GM21447 (cell line): ENCODE measurements at regions not wholly inside any gene's neighbourhood (a gene's known extent, or its start where the extent isn't known, plus 50 kb on each side); places are given as distances from the start of the nearest gene placed in this dataset.

ENCODE experiments used
- ATAC-seq: cut with Tn5 transposase; IDR thresholded peaks from one replicate; pipeline ENCODE4 v1.9.1; 2021; ENCODE audit not compliant: unreplicated experiment

DNA sequence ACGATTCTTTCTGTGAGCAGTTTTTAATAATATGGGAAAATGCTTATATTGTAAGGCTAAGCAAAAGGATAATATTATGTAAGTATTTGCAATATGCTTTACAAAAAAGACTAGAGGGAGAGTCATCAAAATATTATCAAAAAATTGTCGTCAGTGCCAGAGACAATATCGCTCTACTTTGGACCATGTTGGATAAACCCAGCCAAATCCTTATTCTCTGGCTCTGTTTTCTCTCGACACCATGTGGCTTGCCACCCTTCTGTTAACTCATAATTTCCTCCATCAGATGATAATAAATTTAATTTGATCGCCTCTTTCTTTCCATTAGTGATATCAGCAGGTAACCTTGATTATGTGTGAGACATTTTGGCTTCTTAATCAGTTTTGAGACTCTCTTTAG lies 129.9 kb downstream of the CDC42EP3 start:
- ATAC-seq = no peak

- no peak for ATAC-seq
These were observed 127.4 kb downstream of the CDC42EP3 start for GRCh38 chr2:37543999-37544557.

- ATAC-seq = no peak
These were observed 126.8 kb downstream of the CDC42EP3 start for GRCh38 chr2:37544591-37545031.

DNA sequence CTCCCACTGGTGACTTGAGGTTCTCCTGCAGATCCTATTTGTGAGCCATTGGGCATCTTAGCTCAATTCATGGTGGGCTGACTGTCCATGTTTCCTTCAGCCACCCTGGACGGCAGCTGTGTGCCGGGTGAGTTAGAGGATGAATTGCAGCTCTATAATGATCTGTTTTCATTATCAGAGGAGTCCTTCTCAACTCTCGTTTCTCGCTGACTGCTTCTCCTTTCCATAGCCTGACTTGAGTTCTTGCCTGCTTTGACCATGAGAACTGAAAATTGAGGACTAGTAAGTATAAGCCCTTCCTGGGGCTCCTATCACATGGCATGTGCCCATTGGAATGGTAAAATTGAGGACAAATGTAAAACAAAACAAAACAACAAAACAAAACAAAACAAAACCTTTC lies 121.8 kb downstream of the CDC42EP3 start:
- peak; percentile 64 for ATAC-seq

DNA sequence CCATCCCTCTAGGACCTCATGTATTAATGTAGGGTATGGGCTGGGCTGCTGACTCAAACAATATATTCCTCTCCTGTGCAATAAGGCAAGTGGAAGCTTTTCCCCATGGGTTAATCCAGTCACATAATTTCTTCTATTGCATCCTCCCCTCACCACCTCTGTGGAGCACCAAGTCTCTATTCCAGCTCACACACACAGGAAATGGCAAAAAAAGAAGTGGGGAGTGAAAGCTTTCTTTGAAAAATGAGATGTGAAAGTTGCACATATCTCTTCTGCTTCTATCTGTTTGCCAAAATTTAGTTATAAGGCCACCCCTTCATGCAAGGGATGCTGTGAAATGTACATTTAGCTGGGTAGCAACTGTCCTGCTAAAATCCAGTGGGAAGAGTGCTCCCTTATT lies 121.3 kb downstream of the CDC42EP3 start:
- ATAC-seq = peak; percentile 45

DNA sequence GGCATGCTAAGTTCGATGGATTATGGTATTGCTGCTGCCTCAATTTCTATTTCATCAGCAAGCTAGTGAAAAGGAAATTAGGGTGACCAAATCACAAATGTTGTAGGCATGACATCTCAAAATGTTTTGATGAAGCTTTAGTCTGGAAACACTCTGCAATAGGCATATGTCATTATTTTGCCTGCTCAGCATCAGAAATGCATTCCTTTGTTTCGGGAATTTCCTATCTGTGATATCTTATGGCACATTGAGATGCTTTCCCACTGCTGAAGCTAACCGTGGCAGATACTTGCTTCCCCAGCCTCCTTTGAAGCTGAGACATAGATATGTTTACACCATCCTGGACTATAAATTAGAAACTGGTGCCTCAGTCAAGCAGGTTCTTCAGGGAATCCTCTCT lies 119.7 kb downstream of the CDC42EP3 start:
- no peak for ATAC-seq

DNA sequence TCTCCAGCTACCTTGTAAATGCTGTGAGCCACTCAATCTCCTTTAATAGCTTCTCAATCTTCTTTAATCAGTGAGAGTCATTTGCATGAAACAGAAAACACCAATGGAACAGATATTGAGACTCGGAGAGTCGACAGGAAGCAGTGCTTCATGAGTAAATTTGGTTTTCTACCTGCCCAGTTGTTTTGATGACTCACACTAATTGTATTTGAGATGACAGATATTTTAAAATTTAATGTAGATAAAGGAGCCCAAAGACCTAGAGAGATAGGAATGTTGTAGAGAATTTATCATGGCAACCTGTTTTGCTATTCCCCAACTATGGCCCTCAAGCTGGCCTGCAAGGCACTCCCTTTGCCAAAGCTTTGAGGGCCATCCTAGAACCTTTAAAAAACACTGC lies 119.1 kb downstream of the CDC42EP3 start:
- ATAC-seq = no peak

DNA sequence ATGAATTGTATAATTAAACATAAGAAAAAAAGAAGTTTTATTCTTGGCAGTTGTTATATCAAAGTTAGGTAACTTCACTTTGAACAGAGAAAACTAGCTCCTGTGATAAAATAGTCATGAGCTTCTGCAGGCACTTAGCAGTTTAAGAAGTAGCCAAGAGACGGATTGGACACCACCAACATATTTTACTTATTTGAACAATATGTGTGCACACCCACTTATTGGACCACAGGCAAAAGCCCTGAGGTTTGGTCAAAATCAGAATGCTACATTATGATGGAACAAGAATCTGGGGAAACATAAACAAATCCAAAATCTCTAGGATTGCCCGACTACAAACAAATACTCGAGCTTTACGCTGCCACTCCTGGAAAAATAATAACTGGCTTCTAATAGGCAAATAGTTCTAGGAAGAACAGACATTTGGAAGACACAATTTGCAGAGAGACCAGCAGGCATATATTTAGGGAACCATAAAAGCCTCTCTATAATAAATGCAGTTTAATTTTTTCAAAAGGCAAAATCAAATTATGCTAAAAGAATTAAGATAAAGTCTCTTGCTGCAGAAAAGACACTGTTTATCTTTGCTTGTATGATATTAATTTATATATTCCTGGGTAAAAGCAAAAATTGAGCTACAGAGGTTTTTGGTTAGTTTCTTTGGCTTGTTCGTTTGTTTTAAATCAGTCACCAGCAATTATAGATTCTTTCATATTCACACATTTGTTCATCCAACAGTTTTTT lies 117.9 kb downstream of the CDC42EP3 start:
- no peak for ATAC-seq

DNA sequence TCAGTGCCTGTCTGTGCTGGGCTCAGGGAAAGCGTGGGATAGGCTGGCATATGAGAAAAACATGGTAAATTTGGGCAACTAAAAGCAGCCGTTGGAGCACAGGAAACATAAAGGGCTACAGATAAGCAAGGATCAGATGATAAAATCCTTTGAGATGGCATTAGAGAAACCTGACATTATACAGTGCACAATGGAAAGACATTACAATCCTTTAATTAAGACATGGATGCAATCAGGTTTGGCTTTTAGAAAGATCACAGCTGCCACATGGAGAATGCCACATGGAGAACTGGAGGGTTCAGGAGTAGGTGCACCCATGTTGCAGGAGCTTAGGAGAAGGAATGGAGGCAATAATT lies 117.3 kb downstream of the CDC42EP3 start:
- ATAC-seq = no peak

DNA sequence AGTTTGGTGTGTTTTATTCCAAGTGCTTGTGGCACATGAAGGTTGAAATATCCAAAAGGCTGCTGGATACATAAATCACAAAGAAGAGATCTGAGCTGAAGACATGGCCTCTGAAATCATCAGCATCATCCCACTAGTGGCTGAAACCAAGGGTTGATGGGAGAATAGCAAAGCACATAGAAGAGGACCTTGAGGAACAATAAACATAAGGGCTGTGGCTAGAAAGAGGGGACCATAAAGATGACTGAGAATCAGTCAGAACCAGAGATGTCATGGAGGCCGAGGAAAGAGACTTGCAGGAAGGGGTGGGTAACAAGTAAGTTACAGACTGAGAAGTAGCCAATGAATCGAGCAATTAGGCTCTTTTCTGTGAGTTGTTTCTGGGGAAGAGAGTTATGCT lies 116.8 kb downstream of the CDC42EP3 start:
- no peak for ATAC-seq

GRCh38 chr2:37555457-37555856 lies 116.0 kb downstream of the CDC42EP3 start:
- no peak for ATAC-seq

- no peak for ATAC-seq
These were observed 115.2 kb downstream of the CDC42EP3 start for GRCh38 chr2:37556256-37556655.

DNA sequence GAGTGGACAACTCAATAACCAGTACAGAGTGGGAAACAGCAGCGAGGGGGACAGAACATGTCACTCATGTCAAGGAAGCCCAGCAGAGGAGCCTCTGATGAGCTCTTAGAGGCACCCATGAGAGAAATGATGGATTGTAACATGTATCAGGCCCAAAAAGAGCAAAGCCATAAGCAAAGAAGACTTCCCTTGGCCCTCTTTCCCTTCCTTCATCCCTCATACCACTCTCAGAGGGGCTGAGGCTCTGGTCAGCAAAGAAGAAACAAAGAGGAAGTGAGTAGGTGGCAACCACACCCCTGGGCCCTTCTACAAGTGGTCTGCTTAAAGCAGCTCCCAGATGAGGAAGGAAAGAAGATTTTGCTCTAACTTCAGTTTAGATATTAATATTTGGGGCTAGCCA lies 112.8 kb downstream of the CDC42EP3 start:
- ATAC-seq = peak; percentile 68

DNA sequence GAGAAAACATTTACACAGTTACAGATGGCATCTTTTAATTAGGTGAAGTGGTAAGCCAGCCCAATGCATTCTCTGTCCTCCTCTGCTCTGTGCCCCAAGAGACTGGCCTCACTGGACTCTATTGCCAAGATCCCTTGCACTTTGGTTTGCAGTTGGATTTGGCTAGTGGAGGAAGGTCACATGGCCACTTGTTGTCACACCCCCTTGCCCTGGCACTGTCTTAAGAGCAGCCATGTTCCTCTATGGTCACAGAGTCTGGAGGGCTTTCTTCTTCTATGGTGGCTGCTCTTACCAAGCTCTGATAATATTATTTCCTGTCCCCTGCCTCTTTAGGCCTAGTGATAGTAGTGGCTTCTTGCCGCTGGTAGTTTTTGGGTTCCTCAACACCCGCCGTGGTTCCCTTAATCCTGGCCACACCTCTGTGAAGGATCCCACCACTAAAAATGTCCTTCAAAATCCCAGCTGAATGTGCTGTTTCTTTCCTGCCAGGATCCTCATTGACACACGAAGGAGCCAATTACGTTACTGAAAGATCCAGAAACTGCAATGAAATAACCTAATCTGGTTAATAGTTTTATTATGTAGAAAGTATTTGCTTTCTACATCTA lies 111.1 kb downstream of the CDC42EP3 start:
- ATAC-seq = no peak

GRCh38 chr2:37560863-37561614 lies 110.4 kb downstream of the CDC42EP3 start:
- ATAC-seq = no peak

GRCh38 chr2:37561615-37562569 lies 109.5 kb downstream of the CDC42EP3 start:
- peak; percentile 76 for ATAC-seq

DNA sequence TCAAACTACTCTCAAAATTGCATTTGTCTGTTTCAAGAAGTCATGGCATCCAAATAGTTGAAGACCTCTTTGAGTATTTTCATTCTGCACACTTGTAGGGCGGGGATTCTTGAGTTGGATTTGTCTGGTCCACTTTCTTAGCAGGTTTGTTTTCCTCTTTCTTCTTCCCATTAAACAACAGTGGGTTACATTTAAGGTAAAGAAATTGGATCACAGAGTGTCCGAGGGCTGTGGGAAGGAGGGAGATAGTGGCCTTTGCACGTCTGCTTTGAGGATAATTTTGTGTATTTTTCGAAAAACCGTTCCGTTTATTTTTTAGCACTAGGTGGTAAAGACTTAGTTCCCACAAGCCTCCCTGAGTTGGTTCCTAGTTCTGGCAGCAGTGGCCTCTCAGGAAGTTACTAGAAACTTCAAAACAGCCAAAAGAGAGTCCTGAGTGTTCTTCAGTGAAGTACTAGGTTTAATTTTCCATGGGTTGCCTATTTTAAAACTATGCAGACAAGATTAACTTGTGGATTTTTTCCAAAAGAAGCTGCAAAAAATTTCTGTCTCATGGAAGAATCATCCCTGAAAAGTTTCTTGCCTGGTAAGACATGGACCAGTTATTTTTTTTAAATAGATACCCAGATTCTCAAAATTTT lies 107.9 kb downstream of the CDC42EP3 start:
- ATAC-seq = no peak

DNA sequence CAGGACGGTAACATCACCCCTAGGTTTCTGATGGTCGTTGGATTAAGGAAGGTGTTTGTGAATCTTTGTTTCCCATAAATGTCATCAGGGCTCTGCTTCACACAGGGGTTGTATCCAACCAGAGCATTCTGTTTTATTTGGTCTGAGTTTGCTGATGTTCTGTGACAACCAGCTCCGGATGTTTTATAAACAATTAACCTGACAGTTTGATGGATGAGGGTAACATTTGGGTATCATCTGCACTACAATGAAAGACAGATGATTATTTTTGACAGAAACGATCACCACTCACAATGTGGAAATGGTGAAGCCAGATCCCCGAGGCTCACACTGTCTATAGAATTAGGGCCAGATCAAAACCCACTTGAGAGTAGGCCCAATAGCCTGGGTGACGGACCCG lies 107.1 kb downstream of the CDC42EP3 start:
- ATAC-seq = no peak

DNA sequence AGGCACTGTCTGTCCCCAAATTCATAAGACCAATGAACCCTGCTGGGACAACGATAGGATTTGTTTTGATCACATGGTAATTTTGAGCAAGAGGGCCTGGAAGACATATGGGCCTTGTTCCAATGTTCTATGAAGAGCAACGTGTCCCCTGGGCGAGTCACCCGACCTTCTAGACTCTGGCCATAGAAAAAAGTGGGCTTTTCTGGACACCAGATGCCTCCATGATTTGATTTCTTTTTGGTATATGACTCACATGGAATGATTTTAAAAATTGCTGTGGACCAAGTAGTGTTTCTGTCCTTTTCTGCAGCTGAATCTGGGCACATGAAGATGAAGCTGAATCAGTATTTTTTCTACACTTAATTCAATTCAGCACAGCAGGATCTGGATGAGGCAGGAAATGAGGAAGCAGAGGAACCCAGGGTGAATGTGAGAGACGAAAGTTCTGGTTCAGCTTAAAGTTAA lies 104.9 kb downstream of the CDC42EP3 start:
- ATAC-seq = no peak

DNA sequence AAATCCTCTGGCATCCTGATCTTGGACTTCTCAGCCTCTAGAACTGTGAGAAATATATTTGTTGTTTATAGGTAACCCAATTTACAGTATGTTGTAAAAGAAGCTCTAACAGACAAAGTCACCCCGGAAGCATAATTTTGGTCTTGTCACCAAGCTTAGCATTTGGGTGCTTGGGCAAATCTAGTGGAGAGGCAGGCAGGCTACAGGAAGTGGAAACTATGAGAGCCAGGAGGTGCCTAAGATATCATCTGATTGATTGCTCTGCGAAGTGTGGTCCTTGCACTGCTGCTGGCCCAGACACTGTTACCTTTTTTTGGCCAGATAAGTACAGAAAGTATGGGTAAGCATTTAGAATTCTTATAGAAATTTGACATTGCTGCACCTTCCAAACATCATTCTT lies 102.9 kb downstream of the CDC42EP3 start:
- ATAC-seq = no peak
